ENCODE measurements at regions not wholly inside any gene's neighbourhood (a gene's known extent, or its start where the extent isn't known, plus 50 kb on each side); places are given as distances from the start of the nearest gene placed in this dataset.

- Mint-ChIP-seq H3K4me3 (no peak overlapping the region), H3K4me1 (no peaks in the 10 kb centered on the region), H3K27ac (no peak overlapping the region), H3K9me3 (peaks cover 11% of the 10 kb centered on the region), H3K36me3 (no peaks in the 10 kb centered on the region)
- ATAC-seq, result no peak
- DNase-seq (ENCODE audit: low spot score in 2 of 2), result no peak
Observed at GRCh38 chr5:120386981-120387380, 77.1 kb upstream of the PRR16 start.

DNA sequence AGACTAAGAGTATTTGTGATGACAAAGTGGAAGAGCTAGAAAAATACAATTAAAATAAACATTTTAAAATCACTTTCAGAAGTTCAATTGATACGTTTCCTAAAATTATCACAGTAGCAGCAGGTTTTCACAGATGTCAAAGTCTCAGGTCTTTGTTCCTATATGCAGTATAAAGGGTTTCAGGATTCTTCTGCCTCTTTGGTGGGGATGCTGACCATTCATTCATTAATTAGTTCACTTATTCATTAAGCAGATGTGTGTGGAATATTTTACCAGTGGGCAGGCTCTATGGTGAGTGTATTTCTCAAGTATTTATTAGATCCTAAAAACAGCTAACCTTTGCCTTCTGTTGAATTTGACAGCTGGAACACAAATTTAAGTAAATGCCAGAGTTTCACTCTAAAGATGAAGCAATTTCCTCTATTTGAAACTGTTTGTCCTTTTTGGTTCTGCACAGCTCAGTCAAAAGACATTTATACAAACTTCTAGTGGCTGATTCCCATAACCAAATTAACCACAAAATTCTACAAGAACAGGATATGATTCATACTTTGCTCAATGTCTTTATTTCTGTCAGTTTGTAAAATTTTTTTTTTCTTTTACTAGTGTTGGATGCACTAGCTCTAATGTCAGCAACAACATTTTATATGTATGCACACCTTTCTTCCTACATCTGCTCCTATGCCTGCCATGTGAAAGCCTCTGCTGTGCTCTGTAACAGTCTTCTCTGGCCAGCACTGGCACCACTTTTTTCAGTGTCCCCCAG lies 75.9 kb upstream of the PRR16 start:
- no peak for ATAC-seq
- Mint-ChIP-seq H3K4me1 (no peaks in the 10 kb centered on the region), H3K4me3 (no peak overlapping the region), H3K27ac (no peak overlapping the region), H3K9me3 (peaks cover 14% of the 10 kb centered on the region), H3K36me3 (no peaks in the 10 kb centered on the region)
- DNase-seq (ENCODE audit: low spot score in 2 of 2), result no peak

GRCh38 chr5:120394259-120394658 lies 69.8 kb upstream of the PRR16 start:
- Mint-ChIP-seq H3K36me3 (no peaks in the 10 kb centered on the region), H3K4me3 (no peak overlapping the region), H3K4me1 (no peaks in the 10 kb centered on the region), H3K9me3 (peaks cover 16% of the 10 kb centered on the region), H3K27ac (no peak overlapping the region)
- no peak for DNase-seq (ENCODE audit: low spot score in 2 of 2)
- no peak for ATAC-seq

DNA sequence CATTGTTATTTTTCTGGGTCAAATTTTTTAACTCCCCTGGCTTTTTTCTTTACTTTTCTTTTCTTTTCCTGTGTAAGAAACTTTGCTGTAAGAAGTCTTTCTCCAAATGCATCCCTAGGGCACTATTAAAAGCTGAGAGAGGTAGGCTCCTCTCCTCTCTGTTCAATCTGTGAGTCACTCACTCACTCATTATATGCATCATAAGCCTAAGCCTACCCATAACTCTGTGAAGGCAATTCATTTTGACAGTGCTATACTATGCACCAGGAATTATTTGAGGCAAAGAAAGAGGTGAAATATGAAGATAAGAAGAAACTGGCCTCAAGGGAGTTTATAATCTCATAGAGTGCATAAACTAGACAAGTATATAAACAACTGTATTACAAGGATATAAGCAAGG lies 67.9 kb upstream of the PRR16 start:
- no peaks in the 10 kb centered on the region for H3K36me3 Mint-ChIP-seq
- peaks cover 16% of the 10 kb centered on the region for H3K9me3 Mint-ChIP-seq
- no peaks in the 10 kb centered on the region for H3K4me1 Mint-ChIP-seq
- no peak overlapping the region for H3K27ac Mint-ChIP-seq
- ATAC-seq, result no peak
- no peak for DNase-seq (ENCODE audit: low spot score in 2 of 2)
- no peak overlapping the region for H3K4me3 Mint-ChIP-seq

GRCh38 chr5:120400356-120400755 lies 63.7 kb upstream of the PRR16 start:
- H3K4me3 Mint-ChIP-seq, result no peak overlapping the region
- peaks cover 7% of the 10 kb centered on the region for H3K9me3 Mint-ChIP-seq
- H3K27ac Mint-ChIP-seq, result no peak overlapping the region

DNA sequence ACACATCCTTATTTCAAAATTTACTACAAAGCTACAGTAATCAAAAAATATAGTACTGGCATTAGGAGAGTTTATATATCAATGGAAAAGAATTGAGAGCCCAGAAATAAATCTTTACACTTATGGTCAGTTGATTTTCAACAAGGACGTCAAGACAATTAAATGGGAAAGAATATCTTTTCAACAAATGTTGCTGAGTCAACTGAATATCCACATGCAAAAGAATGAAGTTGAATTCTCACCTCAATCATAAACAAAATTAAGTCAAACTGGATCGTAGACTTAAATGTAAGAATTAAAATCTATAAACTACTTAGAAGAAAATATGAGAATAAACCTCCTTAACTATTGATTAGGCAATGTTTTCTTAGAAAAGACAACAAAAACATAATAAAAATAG lies 61.5 kb upstream of the PRR16 start:
- no peak for DNase-seq (ENCODE audit: low spot score in 2 of 2)
- no peak overlapping the region for H3K4me3 Mint-ChIP-seq
- H3K4me1 Mint-ChIP-seq, result no peaks in the 10 kb centered on the region
- H3K9me3 Mint-ChIP-seq, result peaks cover 7% of the 10 kb centered on the region
- H3K27ac Mint-ChIP-seq, result no peak overlapping the region
- ATAC-seq, result no peak
- H3K36me3 Mint-ChIP-seq, result no peaks in the 10 kb centered on the region

More at GRCh38 chr5:120400356-120400755, 63.7 kb upstream of the PRR16 start:
- no peak for DNase-seq (ENCODE audit: low spot score in 2 of 2)
- H3K36me3 Mint-ChIP-seq, result no peaks in the 10 kb centered on the region
- no peaks in the 10 kb centered on the region for H3K4me1 Mint-ChIP-seq
- ATAC-seq, result no peak

DNA sequence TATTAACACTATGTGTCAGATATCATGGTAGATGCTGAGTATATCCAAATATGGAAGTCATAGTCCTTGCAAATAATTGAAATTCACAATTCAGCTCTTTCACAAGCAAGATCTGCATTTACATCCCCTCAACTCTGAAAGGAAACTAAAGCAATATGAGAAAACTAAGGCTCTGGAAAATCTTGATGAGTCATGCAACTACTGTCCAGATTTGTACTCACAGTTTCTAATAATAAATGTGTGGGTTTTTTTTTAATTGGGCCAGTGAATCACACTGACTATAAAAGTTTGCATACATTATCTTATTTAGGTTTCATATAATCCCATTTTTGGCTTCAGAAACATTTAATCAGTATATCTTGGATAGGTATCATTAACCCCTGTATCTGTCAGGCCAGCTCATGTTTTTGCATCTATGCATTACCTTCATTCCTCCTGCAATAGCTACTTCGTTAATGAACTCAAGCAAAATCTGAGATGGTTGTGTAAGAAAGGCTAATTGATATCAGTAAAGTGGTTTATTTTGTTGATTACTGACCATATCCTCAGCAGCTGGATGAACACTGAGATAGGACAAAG lies 58.7 kb upstream of the PRR16 start:
- Mint-ChIP-seq H3K4me1 (no peaks in the 10 kb centered on the region), H3K4me3 (no peak overlapping the region), H3K36me3 (no peaks in the 10 kb centered on the region), H3K27ac (no peak overlapping the region), H3K9me3 (no peaks in the 10 kb centered on the region)
- DNase-seq (ENCODE audit: low spot score in 2 of 2) (no peak), ATAC-seq (no peak)

GRCh38 chr5:120405923-120406322 lies 58.2 kb upstream of the PRR16 start:
- ATAC-seq (no peak), DNase-seq (ENCODE audit: low spot score in 2 of 2) (no peak)
- no peaks in the 10 kb centered on the region for H3K9me3 Mint-ChIP-seq
- H3K4me1 Mint-ChIP-seq, result no peaks in the 10 kb centered on the region
- no peak overlapping the region for H3K27ac Mint-ChIP-seq
- no peak overlapping the region for H3K4me3 Mint-ChIP-seq
- no peaks in the 10 kb centered on the region for H3K36me3 Mint-ChIP-seq

GRCh38 chr5:120413686-120414085 lies 50.4 kb upstream of the PRR16 start:
- H3K4me1 Mint-ChIP-seq, result no peaks in the 10 kb centered on the region
- no peak overlapping the region for H3K4me3 Mint-ChIP-seq
- H3K27ac Mint-ChIP-seq, result no peak overlapping the region
- peaks cover 6% of the 10 kb centered on the region for H3K9me3 Mint-ChIP-seq
- DNase-seq (ENCODE audit: low spot score in 2 of 2), result no peak
- no peak for ATAC-seq
- H3K36me3 Mint-ChIP-seq, result no peaks in the 10 kb centered on the region
